GM13977 (cell line): ENCODE measurements at regions not wholly inside any gene's neighbourhood (a gene's known extent, or its start where the extent isn't known, plus 50 kb on each side); places are given as distances from the start of the nearest gene placed in this dataset.

Experiments
- DNase-seq: peaks from one replicate; pipeline ENCODE4 v3.0.0; 2012; ENCODE audit warnings: low spot score
- CTCF ChIP-seq: IDR thresholded peaks from 2 replicates; pipeline ENCODE4 v1.5.1; 2012; ENCODE audit warnings: mild to moderate bottlenecking, control low read depth; ENCODE audit not compliant: insufficient read depth; ENCODE audit errors: extremely low read depth, missing control alignments
- in situ Hi-C: fragments of 300-500 bp; cut with MboI; formaldehyde crosslinking; loops from one replicate; pipeline ENCODE4 v1.12.0; 2022; ENCODE audit warnings: low sequenced_read_pairs, low pct_unique_long_range_greater_than_20kb, mixed read lengths, inconsistent platforms; ENCODE audit not compliant: unreplicated experiment

GRCh38 chr22:23385678-23386631 lies 194.1 kb downstream of the IGLL1 start:
- peak; percentile 96 for DNase-seq
- peak; percentile 99 for TF ChIP-seq CTCF
- in situ Hi-C loops = loop anchor here (25.0 kb wide), 1 partner anchor 199 kb away; the partner anchor contains the start of gene BCR

DNA sequence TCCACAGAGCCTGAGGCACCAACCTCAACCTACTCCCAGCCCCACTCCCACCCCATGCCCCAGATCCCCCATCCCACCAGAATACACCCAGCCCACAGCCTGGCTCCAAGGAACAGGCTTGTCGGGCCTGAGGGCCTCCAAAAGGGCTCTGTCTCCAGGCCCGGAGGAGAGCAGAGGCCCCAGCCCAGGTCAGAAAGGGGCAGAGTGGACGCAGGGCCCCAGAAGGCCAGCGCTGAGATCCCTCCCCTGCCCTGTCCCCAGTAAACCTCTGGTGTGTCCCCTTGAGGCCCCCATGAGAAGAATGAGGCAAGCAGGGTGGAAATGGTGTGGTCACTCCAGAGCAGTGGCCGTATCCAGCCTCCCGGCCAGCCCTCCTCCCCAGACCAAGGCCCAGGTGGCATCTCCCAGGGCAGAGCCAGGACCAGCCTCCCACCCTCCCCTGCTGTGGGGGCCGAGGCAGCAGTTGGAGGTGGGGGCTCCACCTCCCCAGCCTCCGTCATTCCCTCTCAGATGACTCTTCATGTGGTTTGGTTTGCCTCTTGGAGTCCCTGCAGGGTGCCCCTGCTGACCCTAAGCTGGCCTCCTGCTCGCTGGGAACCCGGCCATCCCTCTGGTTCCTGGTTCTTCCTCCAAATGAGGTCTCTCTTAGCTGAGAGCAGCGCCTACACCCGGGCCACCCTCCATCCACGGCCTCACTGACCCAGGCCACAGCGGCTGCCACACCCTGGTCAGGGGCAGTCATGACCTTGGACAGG lies 195.0 kb downstream of the IGLL1 start:
- DNase-seq = peak; percentile 10
- in situ Hi-C loops = loop anchor here (25.0 kb wide), 1 partner anchor 198 kb away; the partner anchor contains the start of gene BCR
- TF ChIP-seq CTCF = no peak

DNA sequence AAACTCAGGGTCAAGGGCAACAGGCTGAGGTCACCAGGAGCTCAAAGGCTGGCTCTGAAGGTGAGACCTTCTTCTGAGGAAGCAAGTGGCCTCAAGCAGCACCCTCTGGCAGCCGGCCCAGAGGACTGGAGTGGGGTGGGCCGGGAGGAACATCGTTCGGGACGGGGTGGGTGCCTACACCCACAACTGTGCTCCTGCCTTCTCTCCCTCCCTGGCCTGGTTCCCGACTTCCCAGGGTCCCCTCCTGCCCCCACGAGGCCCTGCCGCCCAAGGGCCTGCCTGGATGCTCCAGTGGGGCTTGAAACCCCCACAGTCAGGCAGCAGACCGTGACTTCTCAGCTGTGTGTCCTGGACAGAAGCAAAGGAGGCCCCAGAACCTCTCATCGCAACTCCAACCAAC lies 195.7 kb downstream of the IGLL1 start:
- DNase-seq = no peak
- in situ Hi-C loops = loop anchor here (25.0 kb wide), 1 partner anchor 197 kb away; the partner anchor contains the start of gene BCR
- TF ChIP-seq CTCF = no peak

- in situ Hi-C loops = loop anchor here (25.0 kb wide), 1 partner anchor 196 kb away; the partner anchor contains the start of gene BCR
- DNase-seq = no peak
- no peak for TF ChIP-seq CTCF
Observed at GRCh38 chr22:23383491-23384361, 196.4 kb downstream of the IGLL1 start.

DNA sequence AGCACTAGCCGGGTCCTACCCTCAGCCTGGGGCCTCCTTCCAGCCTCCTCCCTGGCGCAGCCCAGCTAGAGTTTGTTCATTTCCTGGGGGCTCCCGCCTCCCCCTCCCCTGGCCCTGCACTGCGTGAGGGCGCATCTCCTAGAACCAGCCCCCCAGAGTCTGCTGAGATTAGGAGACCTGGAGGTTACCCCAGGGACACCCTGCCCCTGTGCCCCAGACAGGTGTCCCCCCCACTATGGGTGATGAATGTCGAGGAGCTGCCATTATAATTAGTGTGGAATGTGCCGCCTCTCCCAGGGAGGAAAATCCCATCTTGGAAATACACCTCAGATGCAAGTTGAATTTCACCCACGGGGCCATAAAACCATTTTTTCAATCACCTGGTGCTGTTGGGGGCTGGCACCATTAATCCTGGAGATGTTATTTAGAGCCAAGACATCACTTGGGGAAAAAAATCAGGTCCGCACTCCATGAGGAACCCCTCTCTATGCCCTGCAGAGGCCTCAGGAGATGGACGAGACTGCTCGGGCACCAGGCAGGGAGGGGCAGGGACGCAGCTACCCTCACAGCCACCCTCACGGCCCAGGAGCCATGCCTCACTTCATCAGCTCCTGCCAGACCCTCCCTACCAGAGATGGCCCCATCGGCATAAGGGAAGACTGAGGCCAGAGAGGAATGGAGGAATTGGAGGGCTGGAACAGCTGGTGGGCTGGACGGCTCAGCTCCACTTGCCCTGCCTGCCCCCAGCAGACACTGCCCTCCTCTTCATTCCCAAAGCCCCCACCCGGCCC lies 197.5 kb downstream of the IGLL1 start:
- in situ Hi-C loops = loop anchor here (25.0 kb wide), 1 partner anchor 195 kb away; the partner anchor contains the start of gene BCR
- no peak for DNase-seq
- TF ChIP-seq CTCF = no peak
